ENCODE measurements at regions not wholly inside any gene's neighbourhood (a gene's known extent, or its start where the extent isn't known, plus 50 kb on each side); places are given as distances from the start of the nearest gene placed in this dataset.
"Not testable (repeated sequence)": the region's sequence is repeated elsewhere in the genome, so short reads cannot be mapped to it uniquely, and the experiment has no call there.

- no peak for DNase-seq
These were observed 253.9 kb downstream of the AGTPBP1 start for GRCh38 chr9:85487872-85488271.

- no peak for DNase-seq
These were observed 257.5 kb downstream of the AGTPBP1 start for GRCh38 chr9:85484235-85484634.

GRCh38 chr9:85483208-85483607 is 258.5 kb downstream of the AGTPBP1 start:
- no peak for DNase-seq

- no peak for DNase-seq
These were observed 262.4 kb downstream of the AGTPBP1 start for GRCh38 chr9:85479305-85479704.

GRCh38 chr9:85478847-85479246 is 262.9 kb downstream of the AGTPBP1 start:
- no peak for DNase-seq

- not testable (repeated sequence) for DNase-seq
These were observed 266.9 kb downstream of the AGTPBP1 start for GRCh38 chr9:85474896-85475295.

GRCh38 chr9:85471791-85472190 is 270.0 kb downstream of the AGTPBP1 start:
- no peak for DNase-seq

- no peak for DNase-seq
These were observed 272.7 kb downstream of the AGTPBP1 start for GRCh38 chr9:85469041-85469440.

GRCh38 chr9:85466834-85467233 is 274.9 kb downstream of the AGTPBP1 start:
- no peak for DNase-seq

- not testable (repeated sequence) for DNase-seq
These were observed 283.5 kb downstream of the AGTPBP1 start for GRCh38 chr9:85458114-85458864.

- no peak for DNase-seq
These were observed 287.9 kb downstream of the AGTPBP1 start for GRCh38 chr9:85453850-85454249.

GRCh38 chr9:85452841-85453240 is 288.9 kb downstream of the AGTPBP1 start:
- DNase-seq = no peak

- no peak for DNase-seq
These were observed 290.1 kb downstream of the AGTPBP1 start for GRCh38 chr9:85451680-85452079.

GRCh38 chr9:85445887-85446286 is 295.9 kb downstream of the AGTPBP1 start:
- DNase-seq = no peak

GRCh38 chr9:85444243-85444642 is 297.5 kb downstream of the AGTPBP1 start:
- no peak for DNase-seq

GRCh38 chr9:85443190-85443598 is 298.6 kb downstream of the AGTPBP1 start:
- DNase-seq = no peak

- no peak for DNase-seq
These were observed 302.0 kb downstream of the AGTPBP1 start for GRCh38 chr9:85439791-85440190.

- not testable (repeated sequence) for DNase-seq
These were observed 307.8 kb downstream of the AGTPBP1 start for GRCh38 chr9:85433956-85434355.

- DNase-seq = not testable (repeated sequence)
These were observed 308.2 kb downstream of the AGTPBP1 start for GRCh38 chr9:85433551-85433950.

- no peak for DNase-seq
These were observed 308.7 kb downstream of the AGTPBP1 start for GRCh38 chr9:85433046-85433445.

- DNase-seq = no peak
These were observed 309.2 kb downstream of the AGTPBP1 start for GRCh38 chr9:85432599-85432998.

GRCh38 chr9:85431339-85432102 is 310.2 kb downstream of the AGTPBP1 start:
- DNase-seq = no peak

GRCh38 chr9:85430659-85431338 is 311.0 kb downstream of the AGTPBP1 start:
- DNase-seq = no peak

GRCh38 chr9:85428230-85428629 is 313.5 kb downstream of the AGTPBP1 start:
- no peak for DNase-seq
